ENCODE measurements at regions not wholly inside any gene's neighbourhood (a gene's known extent, or its start where the extent isn't known, plus 50 kb on each side); places are given as distances from the start of the nearest gene placed in this dataset.
A peak's percentile ranks its signal among the peaks of the same experiment; 100 is the strongest.

GRCh38 chrX:63993936-63994335 is 208.9 kb upstream of the ARHGEF9 start:
- no peak for DNase-seq (ENCODE audit: low spot score)

DNA sequence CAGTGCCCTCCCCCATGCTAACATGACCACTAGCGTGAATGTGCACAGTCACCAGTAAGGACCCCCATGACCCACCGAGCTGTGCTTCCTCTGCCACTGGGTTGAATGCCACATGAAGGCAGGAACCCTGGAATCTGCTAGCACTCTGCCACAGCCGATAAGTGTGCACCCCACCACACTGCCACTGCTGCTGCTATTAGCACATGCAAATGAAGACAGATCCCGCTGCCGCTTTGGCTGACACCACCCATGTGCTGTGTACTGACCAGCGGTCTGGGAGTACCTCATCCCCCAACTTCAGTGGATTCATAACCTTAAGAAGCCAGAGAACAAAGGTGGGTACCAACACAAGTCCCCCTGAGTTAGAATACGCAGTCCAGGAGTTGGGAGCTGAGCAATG is 200.9 kb upstream of the ARHGEF9 start:
- no peak for DNase-seq (ENCODE audit: low spot score)

DNA sequence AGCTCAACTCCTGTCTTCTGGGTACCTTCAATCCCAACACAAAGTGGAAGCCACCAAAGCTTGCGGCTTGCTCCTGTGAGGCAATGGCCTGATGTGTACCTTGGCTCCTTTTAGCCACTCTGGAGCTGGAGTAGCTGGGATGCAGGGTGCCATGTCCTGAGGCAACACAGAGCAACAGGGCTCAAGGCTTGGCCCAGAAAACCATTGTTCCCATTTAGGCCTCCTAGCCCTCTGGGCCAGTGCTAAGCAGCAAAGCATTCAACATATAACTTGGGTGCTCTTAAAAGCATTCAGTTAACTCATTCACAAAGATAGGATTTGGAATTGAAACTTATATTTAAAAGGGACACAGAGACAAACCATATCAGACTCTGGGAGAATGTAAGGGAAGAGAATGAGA is 194.5 kb upstream of the ARHGEF9 start:
- DNase-seq (ENCODE audit: low spot score), result no peak

DNA sequence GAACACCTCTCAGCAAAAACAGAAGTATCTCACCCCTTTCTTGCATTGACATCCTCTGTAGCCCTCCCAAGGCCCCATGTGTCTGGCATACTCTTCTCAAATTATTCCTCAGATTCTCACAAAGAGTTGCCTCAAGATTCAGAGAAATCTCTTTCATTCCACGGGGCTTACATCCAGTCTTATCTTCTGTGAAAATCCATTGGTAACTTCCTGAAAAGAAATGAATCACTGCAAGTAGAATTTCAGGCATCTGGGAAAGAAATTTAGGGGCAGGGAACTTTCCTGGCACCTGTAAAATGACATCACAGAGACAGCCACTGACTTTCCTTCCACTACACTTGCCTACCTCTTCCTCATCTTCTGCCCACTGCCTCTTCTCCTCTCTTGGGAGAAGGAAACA is 182.5 kb upstream of the ARHGEF9 start:
- DNase-seq (ENCODE audit: low spot score), result no peak

DNA sequence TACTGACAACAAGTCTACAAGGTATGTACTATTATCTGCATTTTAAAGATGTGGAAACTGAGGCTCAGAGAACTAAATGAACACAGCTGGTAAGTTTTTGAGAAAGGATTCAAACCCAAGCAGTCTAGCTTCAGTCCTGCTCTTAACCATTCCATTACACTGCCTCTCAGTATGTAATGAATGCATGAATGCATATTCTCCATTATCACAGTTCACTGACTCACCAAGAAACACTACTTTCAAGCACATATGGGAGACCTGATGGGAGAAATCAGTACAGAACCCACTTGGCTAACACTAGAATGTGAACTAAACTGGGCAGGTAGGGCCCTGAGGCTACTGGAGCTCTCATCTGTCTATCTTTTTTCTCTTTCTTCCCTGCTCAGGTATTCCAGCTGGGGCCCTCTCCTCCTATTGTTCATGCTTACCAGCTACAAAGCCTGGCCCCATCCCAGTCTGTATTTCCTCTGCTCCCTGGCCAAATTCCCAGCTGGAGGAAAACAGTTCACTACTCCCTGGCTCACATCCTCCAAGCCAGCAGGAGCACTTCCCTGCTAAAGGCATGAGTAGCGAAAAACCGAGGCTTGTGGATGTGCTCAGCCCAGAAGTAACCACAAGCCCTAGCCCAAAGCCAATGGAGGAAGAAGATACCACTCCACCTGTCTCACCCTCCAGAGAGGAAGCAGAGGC is 178.2 kb upstream of the ARHGEF9 start:
- no peak for DNase-seq (ENCODE audit: low spot score)

DNA sequence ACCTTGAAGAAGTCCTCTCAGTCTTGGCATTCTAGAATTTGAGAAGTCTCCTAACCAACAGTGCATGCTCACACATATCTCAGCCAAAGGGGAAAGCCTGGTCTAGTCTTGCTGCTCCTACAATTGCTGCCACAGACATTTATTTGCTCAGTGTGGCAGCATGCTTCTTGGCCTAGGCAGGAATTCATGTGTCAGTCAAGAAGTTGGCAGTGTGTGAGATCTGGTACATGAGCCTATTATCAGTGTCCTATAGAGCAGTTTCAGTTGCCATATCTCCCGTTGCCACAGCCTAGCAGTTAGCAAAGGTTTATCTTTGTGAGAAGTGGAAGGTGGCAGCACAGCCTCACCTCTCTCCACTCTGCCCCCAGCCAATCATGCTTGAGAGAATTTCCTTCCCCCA is 176.9 kb upstream of the ARHGEF9 start:
- no peak for DNase-seq (ENCODE audit: low spot score)

DNA sequence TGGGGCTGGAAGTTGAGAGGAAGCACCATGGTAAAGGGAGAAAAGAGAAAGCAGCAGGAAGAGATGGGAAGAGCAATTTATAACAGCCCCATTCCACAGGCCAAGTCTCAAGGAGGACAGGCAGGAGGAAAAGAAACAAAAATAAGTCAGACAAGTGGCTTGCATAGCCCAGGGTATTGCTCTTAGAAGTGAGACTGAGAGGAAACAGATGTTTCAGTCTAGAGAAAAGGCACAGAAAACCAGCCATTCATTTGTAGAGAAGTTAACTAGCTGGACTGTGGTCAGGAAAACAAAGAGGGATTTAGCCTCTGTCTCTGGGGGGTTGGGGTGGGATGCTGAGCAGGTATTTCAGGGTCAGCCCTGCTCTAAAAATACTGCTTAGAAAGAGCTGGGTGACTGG is 175.0 kb upstream of the ARHGEF9 start:
- DNase-seq (ENCODE audit: low spot score), result no peak

DNA sequence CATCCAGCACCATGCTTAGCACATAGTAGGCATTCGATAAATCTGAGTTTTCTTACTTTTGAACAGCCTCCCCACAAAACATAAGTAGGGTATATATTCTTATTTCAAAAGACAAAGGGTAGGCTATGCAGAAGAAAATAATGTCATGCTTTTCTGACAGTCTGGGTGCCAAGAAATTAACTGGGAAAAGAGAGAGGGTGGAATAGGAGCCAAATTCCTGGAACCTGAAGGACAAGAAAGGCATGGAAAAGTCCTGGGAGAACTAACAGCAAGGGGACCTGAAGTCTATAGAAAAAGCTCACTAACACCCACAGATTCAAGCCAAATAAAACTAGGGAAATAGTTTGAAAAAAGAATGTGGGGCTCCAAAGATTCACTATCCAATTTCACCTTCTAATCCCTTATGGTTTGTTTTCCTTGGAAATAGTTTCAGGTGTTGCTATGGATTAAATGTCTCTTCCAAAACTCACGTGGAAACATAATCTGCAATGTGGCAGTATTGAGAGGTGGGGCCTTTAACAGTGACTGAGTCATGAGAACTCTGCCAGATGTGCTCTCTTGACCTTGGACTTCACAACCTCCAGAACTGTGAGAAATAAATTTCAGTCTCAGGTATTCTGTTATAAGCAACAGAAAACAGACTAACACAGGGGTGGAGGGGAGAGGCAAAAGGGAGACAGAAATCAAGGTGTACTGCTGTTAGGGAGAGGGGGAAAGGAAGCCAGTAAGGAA is 173.3 kb upstream of the ARHGEF9 start:
- no peak for DNase-seq (ENCODE audit: low spot score)

DNA sequence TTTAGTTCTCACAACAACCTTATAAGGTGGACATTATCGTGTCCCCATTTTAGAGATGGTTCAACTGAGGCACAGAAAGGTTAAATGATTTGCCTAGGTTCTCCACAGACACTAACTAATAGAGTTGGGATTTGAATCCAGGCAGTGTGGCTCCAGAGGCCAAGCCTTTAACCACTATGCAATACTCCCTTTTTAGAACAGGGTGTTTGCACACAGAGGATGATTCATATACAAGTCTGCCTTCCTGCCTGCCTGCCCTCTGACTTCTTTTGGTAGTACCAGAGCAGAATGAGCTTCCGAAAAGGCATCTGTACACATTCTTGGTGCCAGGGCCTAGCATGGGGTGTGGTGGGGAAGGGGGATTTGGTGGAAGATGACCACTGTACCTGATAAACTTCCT is 150.8 kb upstream of the ARHGEF9 start:
- no peak for DNase-seq (ENCODE audit: low spot score)

DNA sequence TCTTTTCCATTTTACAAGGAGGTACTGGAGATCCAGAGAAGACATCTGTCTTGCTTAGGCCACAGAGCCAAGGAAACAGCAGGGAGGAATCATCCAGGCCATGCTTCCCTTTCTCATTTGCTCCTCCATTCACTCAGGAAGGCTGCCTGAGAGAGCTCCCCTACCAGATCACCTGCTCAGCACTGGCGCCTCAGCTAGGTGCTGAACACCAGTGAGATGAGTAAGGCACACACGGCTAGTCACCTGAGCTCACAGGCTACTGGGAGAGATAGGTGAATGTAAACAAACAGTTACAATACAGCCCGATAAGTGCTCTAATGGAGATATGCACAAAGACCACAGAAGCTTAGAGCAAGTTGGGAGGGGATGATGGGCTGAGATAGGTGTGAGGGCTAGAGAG is 149.8 kb upstream of the ARHGEF9 start:
- DNase-seq (ENCODE audit: low spot score), result no peak

DNA sequence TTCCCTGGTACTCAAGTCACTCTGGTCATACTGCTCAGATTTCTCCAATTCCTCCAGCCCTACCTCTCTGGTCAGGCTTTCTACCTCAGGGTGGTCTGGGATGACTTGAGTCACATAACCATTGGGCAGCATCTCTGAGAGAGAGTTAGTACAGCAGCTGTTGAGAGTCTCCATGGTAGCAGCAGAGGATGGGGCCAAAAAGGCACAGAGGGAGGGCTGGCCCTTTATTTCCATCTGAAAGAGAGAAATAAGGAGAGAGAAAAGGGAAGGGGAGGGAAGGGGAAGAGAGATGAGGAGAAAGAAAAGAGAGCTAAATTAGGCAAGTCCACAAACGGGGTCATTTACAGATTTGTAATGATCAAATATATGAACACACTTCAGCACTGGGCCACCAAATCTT is 149.1 kb upstream of the ARHGEF9 start:
- DNase-seq (ENCODE audit: low spot score), result no peak

GRCh38 chrX:63932907-63933306 is 147.9 kb upstream of the ARHGEF9 start:
- no peak for DNase-seq (ENCODE audit: low spot score)

DNA sequence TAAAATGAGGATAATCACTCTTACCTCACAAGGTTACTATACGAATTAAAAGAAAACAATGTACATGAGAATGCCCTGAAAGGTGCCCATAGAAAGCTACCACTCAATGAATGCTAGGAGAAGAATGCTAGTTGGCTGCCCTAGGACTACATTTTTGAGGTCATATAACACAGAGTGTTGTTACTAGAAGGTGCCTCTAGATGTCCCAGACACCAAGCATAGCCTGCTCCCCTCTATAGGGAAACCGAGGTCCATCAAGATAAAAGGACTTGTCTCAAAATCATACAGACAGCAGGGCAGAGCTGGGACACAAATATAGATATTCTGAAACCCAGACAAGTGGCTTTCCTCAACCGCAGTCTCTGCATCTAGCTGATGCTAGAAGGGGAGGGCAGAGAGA is 147.0 kb upstream of the ARHGEF9 start:
- DNase-seq (ENCODE audit: low spot score), result no peak

GRCh38 chrX:63930140-63930539 is 145.1 kb upstream of the ARHGEF9 start:
- peak; percentile 34 for DNase-seq (ENCODE audit: low spot score)

DNA sequence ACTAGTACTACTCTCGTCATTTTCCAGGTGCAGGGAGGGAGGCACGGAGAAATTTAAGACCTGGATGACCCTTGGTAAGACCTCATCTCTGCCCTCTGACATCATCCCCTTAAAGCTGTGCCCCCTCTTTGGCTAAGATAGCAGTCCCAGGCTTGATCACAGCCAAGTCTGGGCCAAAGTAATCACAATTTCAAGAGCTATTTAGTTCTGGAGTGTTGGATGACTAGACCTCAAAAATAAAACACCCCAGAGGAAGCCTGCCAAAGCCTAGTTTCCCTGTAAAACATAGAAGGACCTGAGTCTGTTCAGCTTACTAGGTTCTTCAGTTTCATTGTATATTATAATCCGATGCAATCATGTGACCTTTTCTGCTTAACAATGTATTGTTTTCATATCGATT is 144.6 kb upstream of the ARHGEF9 start:
- no peak for DNase-seq (ENCODE audit: low spot score)

- no peak for DNase-seq (ENCODE audit: low spot score)
Measured at GRCh38 chrX:63927848-63928247, 142.8 kb upstream of the ARHGEF9 start.

- DNase-seq (ENCODE audit: low spot score), result no peak
Measured at GRCh38 chrX:63922221-63922620, 137.2 kb upstream of the ARHGEF9 start.

DNA sequence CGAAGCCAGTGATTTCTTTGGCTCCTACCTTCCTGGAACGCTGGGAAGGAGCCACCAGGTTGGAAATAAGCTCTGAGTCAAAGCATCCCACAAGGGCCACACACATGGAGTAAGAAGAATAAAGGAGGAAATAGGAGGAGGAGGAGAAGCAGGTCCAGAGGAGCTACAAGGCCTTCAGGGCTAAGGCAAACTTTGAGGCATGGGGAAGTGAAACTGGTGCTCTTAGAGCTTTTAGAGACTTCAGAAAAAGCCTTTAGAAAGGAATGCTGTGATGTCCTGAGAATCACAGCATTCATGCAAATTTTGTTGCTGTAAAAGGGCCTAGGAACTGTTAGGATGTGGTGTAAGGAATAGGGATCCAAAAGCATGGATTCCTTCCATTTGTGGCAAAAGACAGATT is 135.9 kb upstream of the ARHGEF9 start:
- DNase-seq (ENCODE audit: low spot score), result no peak

- no peak for DNase-seq (ENCODE audit: low spot score)
Measured at GRCh38 chrX:63919081-63919480, 134.1 kb upstream of the ARHGEF9 start.

GRCh38 chrX:63918611-63919010 is 133.6 kb upstream of the ARHGEF9 start:
- DNase-seq (ENCODE audit: low spot score), result peak; percentile 30

- DNase-seq (ENCODE audit: low spot score), result no peak
Measured at GRCh38 chrX:63917296-63917695, 132.3 kb upstream of the ARHGEF9 start.

DNA sequence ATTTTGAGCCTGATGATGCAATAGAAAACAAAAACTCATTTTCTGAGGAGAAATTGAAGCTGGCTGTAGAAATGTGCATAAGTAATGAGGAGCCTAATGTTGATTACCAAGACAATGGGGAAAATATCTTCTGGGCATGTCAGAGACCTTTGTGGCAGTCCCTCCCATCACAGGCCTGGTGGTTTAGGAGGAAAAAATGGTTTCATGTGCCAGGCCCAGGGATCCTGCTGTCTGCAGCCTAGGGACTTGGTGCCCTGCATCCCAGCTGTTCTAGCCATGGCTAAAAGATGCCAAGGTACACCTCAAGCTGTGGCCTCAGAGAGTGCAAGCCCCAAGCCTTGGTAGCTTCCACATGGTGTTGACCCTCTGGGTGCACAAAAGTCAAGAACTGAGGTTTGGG is 128.7 kb upstream of the ARHGEF9 start:
- no peak for DNase-seq (ENCODE audit: low spot score)

GRCh38 chrX:63889001-63889400 is 104.0 kb upstream of the ARHGEF9 start:
- DNase-seq (ENCODE audit: low spot score), result no peak

Data from D341Med (cell line).